Activated B cell treated with CpG ODN at 0.5 μM for 24 hours (primary cell): ENCODE measurements at regions not wholly inside any gene's neighbourhood (a gene's known extent, or its start where the extent isn't known, plus 50 kb on each side); places are given as distances from the start of the nearest gene placed in this dataset.

ENCODE experiments used
- ATAC-seq: fragments of 200-7000 bp; cut with Tn5 transposase; one replicate; pipeline ENCODE4 v1.10.0; 2021; ENCODE audit warnings: low read depth, mild to moderate bottlenecking, moderate library complexity
- CTCF ChIA-PET: fragments of 350-600 bp; sonication (Branson Sonifier 250); formaldehyde crosslinking; loops from one replicate; lab custom pipeline; 2021; ENCODE audit warnings: antibody characterized with exemption; lab: Charles Lee
- POLR2A ChIA-PET: fragments of 350-600 bp; sonication (Branson Sonifier 250); formaldehyde crosslinking; loops from one replicate; lab custom pipeline; 2021; ENCODE audit warnings: antibody characterized with exemption; lab: Charles Lee
- DNase-seq: peaks from one replicate; pipeline ENCODE4 v3.0.0; 2022
- H3K27ac Mint-ChIP-seq: one replicate; pipeline ENCODE4 v1.8.0; 2020; ENCODE audit warnings: mixed read lengths
- H3K27me3 Mint-ChIP-seq: one replicate; pipeline ENCODE4 v1.8.0; 2021; ENCODE audit warnings: mixed read lengths
- H3K36me3 Mint-ChIP-seq: one replicate; pipeline ENCODE4 v1.8.0; 2021; ENCODE audit warnings: low read depth, mixed read lengths
- H3K4me1 Mint-ChIP-seq: one replicate; pipeline ENCODE4 v1.8.0; 2021; ENCODE audit warnings: mixed read lengths
- H3K4me3 Mint-ChIP-seq: one replicate; pipeline ENCODE4 v1.8.0; 2020; ENCODE audit warnings: mild to moderate bottlenecking, mixed read lengths
- H3K9me3 Mint-ChIP-seq: one replicate; pipeline ENCODE4 v1.8.0; 2020; ENCODE audit warnings: mixed read lengths
- intact Hi-C: fragments of 100-400 bp; cut with micrococcal nuclease; formaldehyde crosslinking; loops from one replicate; pipeline ENCODE4 v1.15.1; 2024
- TF ChIP-seq, protein P1 (sequence below): fragments of 200-600 bp; IDR thresholded peaks from one replicate; pipeline ENCODE4 v1.8.0; 2022; ENCODE audit warnings: antibody characterized with exemption, mild to moderate bottlenecking

DNA sequence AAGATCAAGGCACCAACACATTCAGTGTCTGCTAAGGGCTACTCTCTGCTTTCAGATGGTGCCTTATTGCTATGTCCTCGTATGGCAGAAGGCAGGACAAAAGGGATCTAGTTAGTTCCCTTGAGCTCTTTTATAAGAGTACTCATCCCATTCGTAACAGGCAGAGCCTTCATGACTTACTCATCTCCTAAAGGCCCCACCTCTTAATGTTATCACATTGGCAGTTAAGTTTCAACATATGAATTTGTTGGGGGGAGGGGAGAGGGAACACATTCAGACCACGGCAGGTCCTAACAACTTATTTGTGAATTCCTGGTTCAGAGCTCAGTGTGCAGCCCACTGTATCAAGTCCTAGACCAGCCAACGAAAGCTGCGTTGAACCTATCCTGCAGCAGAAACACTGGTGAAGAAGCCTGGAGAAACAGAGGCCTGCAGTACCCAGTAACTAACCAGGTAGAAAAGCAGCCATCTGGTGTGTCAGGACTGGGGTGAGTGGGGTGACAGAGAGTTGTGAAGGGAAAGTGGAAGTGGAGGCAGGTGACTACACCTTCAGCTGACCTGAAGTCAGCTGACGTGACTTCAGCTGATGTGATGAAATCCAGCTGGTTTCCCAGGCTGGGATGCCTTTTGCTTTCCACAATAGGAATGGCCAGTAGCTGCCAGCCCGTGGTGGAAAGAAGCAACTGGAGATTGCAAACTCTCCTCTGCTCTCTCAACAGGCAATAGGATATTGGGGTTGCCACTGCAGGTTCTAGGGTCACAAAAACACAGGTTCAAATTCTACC is 101.6 kb upstream of the PLXNC1 start:
- no peak for ATAC-seq
- H3K27me3 Mint-ChIP-seq = peaks cover 1% of the 10 kb centered on the region
- no peak overlapping the region for H3K27ac Mint-ChIP-seq
- H3K36me3 Mint-ChIP-seq = no peaks in the 10 kb centered on the region
- no peaks in the 10 kb centered on the region for H3K4me1 Mint-ChIP-seq
- intact Hi-C loops = no loop called here
- TF ChIP-seq, protein P1, sequence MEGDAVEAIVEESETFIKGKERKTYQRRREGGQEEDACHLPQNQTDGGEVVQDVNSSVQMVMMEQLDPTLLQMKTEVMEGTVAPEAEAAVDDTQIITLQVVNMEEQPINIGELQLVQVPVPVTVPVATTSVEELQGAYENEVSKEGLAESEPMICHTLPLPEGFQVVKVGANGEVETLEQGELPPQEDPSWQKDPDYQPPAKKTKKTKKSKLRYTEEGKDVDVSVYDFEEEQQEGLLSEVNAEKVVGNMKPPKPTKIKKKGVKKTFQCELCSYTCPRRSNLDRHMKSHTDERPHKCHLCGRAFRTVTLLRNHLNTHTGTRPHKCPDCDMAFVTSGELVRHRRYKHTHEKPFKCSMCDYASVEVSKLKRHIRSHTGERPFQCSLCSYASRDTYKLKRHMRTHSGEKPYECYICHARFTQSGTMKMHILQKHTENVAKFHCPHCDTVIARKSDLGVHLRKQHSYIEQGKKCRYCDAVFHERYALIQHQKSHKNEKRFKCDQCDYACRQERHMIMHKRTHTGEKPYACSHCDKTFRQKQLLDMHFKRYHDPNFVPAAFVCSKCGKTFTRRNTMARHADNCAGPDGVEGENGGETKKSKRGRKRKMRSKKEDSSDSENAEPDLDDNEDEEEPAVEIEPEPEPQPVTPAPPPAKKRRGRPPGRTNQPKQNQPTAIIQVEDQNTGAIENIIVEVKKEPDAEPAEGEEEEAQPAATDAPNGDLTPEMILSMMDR = no peak
- no peak for DNase-seq
- H3K9me3 Mint-ChIP-seq = peaks cover 4% of the 10 kb centered on the region
- CTCF ChIA-PET = no interaction called here
- POLR2A ChIA-PET = no interaction called here
- H3K4me3 Mint-ChIP-seq = no peak overlapping the region

DNA sequence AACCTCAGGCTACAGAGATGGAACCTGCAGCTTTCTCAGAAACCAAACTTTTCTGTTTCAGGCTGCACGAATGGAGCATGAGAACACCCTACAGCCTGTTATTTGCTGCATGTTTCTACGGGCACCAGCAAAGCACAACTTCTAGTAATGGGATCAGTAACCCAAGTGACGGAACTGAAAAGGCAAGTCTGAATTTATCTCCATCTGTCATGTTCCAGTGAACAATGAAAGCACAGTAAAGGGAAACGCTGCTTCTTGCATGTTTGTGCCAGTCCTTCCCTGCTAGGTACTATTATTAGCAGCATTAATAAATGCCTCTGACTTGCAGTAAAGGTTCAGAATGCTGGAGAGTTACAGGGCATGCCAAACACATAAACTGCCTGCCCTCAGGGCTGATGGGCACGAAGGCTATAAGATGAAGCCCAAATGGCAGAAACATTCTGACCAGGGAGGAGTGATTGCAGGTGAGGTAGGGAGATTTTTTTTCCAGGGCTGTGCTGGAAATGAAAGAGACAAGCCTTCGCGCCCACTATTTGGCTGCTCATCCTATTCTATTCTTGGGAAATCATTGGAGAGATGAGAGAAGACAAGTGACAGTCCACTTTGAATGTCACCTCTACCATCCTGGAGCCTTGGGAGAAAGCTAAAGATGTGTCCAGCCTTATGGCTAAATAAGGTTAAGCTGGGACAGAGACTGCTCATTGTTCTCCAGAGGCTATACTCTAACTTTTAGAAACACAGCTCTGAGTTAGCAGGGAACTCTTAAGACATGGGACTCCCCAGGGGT is 100.4 kb upstream of the PLXNC1 start:
- Mint-ChIP-seq H3K4me3 (no peak overlapping the region), H3K36me3 (no peaks in the 10 kb centered on the region), H3K27me3 (no peaks in the 10 kb centered on the region), H3K4me1 (no peaks in the 10 kb centered on the region), H3K9me3 (peaks cover 4% of the 10 kb centered on the region), H3K27ac (no peak overlapping the region)
- DNase-seq (no peak), ATAC-seq (no peak)
- ChIA-PET CTCF (no interaction called here), POLR2A (no interaction called here)
- intact Hi-C loops = no loop called here
- TF ChIP-seq, protein P1 = no peak

DNA sequence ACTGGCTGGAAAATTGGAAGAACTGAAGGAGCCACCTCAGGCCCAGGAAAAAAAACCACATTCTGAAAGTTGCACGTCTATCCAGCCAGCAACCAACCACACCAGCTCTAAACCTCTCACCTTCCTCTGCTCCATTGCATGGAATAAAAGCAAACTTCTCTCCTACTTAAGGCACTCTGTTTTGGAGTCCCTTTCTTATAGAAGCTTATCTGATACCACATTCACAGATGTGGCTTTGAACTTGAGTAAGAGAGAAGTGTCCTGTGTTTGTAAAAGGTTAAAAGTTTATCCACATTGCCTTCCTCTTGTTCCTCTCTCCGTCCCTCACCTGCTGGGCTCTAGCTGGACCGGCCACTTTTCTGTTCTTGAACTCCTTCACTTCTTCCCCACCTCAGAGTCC is 99.6 kb upstream of the PLXNC1 start:
- Mint-ChIP-seq H3K27ac (no peak overlapping the region), H3K9me3 (peaks cover 4% of the 10 kb centered on the region), H3K4me3 (no peak overlapping the region), H3K27me3 (no peaks in the 10 kb centered on the region), H3K4me1 (no peaks in the 10 kb centered on the region), H3K36me3 (no peaks in the 10 kb centered on the region)
- ATAC-seq = no peak
- intact Hi-C loops = no loop called here
- ChIA-PET CTCF (no interaction called here), POLR2A (no interaction called here)
- TF ChIP-seq, protein P1 = no peak
- no peak for DNase-seq

DNA sequence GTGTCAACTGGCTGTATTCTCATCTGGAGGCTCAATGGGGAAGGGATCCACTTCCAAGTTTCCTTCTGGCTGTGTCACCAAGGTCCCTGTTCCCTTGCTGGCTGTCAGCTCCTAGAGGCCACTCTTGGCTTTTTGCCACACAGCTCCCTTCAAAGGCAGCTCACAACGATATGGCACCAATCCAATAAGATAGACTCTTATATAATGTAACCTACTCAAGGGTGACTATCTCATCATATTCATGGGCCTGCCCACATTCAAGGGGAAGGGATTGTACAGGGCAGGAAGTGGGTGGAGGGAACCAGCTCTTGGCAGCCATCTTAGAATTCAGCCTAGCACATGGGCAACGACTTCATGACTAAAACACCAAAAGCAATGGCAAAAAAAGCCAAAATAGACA is 98.7 kb upstream of the PLXNC1 start:
- Mint-ChIP-seq H3K9me3 (peaks cover 4% of the 10 kb centered on the region), H3K27me3 (no peaks in the 10 kb centered on the region), H3K4me1 (no peaks in the 10 kb centered on the region), H3K36me3 (no peaks in the 10 kb centered on the region), H3K4me3 (no peak overlapping the region), H3K27ac (no peak overlapping the region)
- intact Hi-C loops = no loop called here
- ATAC-seq = no peak
- ChIA-PET CTCF (no interaction called here), POLR2A (no interaction called here)
- TF ChIP-seq, protein P1 = no peak
- no peak for DNase-seq

DNA sequence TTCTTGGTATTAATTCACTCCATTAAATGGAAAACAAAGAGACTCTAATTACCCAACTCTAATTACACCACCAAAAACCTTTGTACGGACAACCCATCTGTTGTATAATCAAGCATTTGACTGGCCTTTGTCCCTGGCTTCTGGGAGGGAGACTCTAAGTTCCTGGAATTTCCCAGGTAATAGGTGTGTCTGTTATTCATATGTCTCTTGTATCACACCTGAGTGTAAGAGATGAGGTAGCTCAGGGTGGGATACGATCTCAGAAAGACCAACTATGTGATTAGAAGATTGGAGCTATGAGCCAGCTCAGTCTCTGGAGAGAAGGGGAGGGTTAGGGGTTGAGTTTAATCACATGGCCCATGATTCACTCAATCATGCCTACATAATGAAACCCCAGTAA is 94.7 kb upstream of the PLXNC1 start:
- ChIA-PET CTCF (no interaction called here), POLR2A (no interaction called here)
- H3K9me3 Mint-ChIP-seq = peaks cover 4% of the 10 kb centered on the region
- TF ChIP-seq, protein P1 = no peak
- H3K27ac Mint-ChIP-seq = no peak overlapping the region
- no peak for ATAC-seq
- intact Hi-C loops = no loop called here
- H3K4me1 Mint-ChIP-seq = no peaks in the 10 kb centered on the region
- no peak for DNase-seq
- no peaks in the 10 kb centered on the region for H3K27me3 Mint-ChIP-seq
- H3K36me3 Mint-ChIP-seq = no peaks in the 10 kb centered on the region
- H3K4me3 Mint-ChIP-seq = no peak overlapping the region
